ENCODE measurements at regions not wholly inside any gene's neighbourhood (a gene's known extent, or its start where the extent isn't known, plus 50 kb on each side); places are given as distances from the start of the nearest gene placed in this dataset.

DNA sequence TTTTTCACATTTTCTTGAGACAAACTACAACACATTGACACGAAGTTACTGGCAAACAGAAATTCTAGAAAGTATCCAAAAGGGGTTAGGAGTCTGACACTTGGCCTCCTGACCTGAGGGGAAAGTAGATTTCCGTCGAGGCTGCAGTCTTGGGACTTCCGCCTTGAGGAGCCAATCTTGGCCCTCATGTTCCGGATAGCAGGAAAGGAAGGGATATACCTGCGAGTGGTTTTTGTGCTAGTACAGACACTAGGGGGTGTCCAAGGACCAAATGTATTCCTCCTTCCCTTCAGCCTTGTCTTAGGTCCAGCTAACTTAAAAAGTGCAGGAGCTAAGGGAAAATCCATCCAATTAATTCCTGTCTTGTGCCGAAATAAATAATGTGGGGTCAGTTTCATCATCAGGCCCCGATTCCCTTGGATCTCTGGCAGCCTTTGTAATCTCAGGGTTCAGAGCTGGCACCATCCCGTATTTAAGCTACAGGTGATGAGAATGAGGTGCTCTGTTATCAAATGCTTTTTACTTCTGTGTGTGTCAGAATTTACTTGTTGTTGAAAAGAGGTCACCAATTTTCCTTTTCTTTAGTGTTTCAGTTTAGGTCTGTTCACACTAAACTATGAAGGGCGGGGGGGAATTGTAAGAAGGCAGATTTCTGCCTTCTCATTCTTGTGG lies 330.2 kb upstream of the FANCL start:
- intact Hi-C loops (cut with micrococcal nuclease) = no loop called here
- no peak for DNase-seq
- ATAC-seq = peak; percentile 48

DNA sequence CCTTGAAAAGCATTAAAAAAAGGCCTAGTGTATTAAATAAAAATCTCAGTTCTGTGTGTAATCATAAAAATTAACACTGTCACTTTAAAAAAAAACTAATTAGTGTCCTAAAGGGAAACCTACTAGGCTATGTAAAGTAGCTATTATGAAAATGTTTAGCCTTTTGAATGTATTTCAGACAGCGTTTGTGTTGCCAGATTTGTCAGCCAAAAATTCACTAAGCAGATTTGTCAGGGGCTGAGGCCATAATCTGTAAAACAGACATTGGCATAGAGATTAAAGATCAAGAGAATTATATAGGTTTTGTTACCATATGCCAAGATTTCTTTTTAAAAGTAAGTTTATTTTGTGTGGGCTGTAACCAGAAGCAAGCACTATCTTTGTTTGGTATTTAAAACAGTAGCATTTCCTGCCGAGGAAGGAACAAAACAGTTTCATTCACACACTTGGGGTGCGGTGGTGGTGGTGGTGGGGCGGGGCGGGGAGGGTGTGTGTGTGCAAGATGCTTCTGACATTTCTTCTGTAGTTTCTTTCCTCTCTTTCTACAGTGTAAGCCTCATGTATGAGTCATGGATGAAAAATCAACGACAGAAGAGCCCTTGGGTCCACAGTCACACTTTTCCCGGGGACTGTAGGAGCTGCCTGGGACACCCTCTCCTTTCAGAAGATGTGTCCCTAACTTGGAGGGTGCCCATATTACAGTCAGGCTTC lies 328.5 kb upstream of the FANCL start:
- no peak for DNase-seq

DNA sequence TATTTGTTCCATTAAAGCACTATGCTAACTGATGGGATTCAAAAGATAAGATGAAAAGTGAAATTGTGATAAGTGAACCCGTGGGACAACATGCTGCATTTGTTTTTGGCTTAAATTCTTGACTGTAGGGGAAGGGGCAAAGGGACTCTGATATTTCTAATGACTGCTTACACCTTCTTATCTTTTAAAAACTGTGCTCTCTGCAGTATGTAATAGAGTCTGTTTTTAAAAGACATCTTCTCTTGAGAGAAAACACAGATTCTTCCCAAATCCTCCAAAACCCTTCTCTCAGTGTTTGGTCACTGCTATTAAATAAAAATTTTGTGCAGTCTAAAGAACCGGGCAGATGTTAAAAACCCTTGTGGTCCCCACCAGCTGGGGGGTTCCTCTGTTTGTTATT lies 327.8 kb upstream of the FANCL start:
- intact Hi-C loops (cut with micrococcal nuclease) = no loop called here
- DNase-seq (no peak), ATAC-seq (no peak)

More for the DNA sequence above, 328.5 kb upstream of the FANCL start:
- intact Hi-C loops (cut with micrococcal nuclease) = no loop called here
- no peak for ATAC-seq

DNA sequence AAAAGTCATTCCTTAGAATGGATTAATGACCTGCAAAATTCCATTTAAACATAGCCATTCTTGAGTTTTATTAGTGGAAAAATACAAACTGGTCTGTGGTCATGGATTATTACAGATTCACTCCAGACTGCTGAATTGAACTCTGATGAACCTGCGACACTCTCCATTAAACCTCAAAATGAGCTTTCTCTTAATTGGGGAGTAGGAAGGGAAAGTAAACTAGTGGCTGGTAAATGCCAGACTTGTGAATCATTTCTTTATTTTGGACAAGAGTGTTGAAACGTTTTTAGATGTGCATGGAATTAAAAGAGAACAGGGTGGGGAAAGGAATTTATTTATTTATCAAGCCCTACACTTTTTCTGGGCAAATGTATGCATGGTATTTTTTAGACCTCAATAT lies 321.2 kb upstream of the FANCL start:
- intact Hi-C loops (cut with micrococcal nuclease) = no loop called here
- ATAC-seq (no peak), DNase-seq (no peak)

DNA sequence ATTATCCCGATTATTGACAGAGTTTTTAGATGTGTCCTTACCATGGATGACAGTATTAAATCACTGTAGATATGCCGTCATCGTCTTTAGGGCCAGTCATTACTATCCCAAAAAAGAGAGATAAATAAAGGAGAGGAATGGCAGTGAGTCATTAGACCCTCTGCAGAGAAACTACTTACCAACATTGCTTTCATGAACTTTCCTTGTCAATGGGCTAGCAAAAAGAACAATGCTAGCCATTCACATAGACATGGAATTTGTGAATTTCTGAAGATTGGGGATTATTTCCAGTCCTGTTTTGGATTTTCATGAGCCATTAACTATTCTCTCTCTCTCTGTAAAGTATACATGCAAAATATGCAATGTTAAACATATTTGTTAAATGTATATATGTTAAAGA lies 319.4 kb upstream of the FANCL start:
- intact Hi-C loops (cut with micrococcal nuclease) = no loop called here
- DNase-seq = no peak
- no peak for ATAC-seq

DNA sequence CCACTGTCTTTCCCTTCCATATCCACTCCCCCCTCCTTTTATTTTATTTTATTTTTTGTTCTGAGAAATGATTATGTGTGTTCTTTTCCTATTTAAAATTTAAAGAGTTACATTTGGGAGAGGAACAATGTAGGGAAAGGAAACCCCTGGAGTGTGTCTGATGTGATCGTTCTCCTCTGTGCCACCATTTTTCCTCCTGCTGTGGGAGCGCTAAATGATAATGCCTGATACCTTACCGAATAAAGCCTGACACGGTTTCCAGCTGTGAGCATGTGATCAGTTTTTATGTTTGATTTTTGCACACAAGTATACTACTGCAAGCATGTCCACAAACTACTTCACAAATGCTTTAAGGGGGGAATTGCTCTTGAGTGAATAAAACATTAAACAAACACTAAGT lies 317.8 kb upstream of the FANCL start:
- intact Hi-C loops (cut with micrococcal nuclease) = no loop called here
- DNase-seq (no peak), ATAC-seq (no peak)

DNA sequence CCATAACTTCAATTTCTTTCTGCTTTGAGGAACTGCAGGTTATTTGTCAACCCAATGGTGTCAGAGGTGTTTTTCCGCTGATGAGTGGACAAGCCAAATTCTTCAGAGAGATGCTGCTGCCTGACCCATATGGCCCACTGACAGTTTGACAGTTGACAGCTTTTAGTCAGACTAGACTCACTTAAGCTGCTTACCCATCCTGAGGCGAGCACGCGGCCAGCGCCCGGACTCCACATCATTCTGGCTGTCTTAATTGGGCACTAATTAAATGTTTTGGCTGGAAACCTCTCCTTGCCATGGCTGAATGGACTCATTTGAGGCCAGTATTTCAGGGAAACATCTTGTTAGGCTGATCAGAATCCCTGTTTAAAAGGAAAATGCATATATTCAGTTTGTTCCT lies 316.1 kb upstream of the FANCL start:
- DNase-seq = no peak
- ATAC-seq = no peak
- intact Hi-C loops (cut with micrococcal nuclease) = no loop called here

DNA sequence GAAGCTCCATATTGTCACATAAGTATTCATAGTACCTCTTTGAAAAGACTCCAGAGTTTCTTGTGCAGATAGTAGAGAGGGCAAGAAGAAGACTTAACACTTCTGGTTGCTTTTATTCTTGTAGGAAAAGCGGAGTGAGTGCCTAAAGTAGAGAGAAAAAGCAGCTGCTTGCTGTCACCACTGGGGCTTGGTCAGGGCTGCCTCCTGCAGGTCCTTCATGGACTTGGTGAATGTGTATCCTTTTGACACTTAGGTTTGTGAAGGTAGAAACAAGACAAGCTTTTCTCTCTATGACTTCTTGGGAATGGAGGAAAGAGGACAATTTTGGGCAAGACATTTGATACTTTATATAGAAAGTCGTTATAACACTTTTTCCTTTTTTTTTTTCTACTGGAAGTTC lies 312.8 kb upstream of the FANCL start:
- DNase-seq = no peak
- no peak for ATAC-seq
- intact Hi-C loops (cut with micrococcal nuclease) = no loop called here

DNA sequence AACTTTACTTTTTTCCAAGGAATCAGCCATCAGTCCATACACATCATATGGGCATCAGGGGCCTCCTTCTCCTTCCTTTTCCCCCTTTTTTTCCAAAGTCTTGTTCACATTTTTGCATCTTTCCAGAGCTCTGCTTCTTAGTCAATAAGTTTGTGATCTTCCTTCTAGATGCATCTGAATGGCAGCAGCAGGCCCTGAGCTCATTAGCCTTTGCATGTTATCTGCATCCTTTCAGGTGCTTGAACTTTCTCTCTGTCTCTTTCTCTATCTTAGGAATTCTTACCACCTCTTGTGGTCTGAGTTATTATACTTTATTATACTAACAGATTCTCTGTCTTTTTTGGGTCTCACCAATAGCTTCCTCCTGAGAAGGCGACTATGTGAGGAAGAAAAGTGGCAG lies 312.4 kb upstream of the FANCL start:
- no peak for ATAC-seq
- intact Hi-C loops (cut with micrococcal nuclease) = no loop called here
- no peak for DNase-seq

DNA sequence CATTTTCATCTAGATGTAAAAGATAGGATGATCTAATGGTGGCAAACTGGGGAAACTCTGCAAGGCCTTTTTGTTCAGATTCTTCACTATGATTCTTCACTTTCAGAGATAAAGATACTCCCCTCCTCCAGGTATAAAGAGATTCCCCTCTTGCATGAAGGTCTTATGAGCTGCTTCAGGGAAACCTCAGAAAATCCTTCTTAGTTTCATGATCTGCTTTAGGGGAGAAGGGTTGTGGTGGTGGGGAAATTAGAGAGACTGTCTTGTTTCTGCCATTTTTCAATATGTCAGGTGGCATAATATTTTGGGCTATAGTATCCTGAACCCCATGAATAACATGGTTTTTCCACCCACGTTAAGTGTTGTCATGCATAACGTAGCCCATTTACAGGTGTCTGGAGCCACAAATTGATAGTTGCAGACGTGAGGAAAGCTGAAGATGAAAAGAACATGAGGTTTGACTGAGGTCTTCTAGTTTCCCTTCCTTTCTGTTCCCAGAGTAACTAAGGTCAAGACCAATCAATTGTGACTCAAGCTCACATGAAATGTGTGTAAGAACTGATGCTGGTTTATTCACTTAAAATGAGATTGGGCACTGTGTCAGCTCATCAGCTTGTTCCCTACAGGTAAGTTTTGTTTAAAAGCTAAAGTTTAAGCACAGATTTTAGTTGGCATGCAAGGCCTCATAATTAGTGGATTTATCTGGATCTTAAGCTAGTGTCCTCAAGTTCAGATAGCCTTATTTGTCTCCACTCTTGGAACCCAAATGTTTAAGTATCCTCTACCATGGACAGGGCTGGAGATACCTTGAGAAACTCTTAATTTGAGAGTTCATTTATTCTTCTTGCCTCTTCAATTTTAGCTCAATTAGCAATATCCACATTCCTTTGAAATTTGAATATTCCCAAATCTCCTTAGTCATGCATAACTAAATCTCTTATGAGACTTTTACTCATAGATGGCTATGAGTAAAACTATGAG lies 304.5 kb upstream of the FANCL start:
- ATAC-seq (no peak), DNase-seq (no peak)
- intact Hi-C loops (cut with micrococcal nuclease) = no loop called here

DNA sequence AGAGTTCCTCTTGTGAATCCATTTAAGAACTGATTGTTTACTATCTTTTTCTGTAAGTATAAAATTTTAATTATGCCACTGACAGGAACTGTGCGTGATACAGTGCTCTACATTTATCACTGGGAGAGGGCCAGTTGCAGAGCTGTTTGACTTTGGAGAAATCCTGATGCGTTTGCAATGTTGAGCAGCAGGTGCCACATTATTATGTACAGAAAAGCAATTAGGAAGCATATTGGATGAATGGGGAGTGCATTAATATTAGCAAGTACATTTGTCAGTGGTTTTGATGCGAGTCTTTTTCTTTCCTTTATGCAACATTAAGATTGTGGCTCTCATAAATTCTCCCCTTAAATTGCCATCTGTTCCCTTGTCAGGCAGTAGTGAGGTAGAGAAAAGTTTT lies 302.3 kb upstream of the FANCL start:
- no peak for DNase-seq

DNA sequence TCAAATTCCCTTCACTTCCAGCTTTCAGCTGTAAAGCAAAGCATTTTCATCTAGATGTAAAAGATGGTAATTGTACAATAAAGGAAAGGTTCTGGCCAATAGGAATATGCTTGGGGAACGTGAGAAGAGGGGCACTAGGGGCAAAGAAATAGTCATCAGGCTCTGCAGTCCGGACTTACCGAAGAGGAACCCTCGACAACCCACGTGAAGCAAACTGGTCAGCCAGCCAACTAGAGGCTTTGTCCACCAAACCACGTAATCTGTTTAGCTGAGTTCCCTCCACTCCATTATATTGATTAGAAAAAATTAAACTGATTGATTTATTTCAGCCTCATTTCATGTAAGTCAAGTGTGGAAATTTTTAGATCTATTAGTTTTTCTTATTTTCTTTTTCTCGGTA lies 300.4 kb upstream of the FANCL start:
- ATAC-seq (no peak), DNase-seq (no peak)
- intact Hi-C loops (cut with micrococcal nuclease) = no loop called here

More for the DNA sequence above, 302.3 kb upstream of the FANCL start:
- no peak for ATAC-seq
- intact Hi-C loops (cut with micrococcal nuclease) = no loop called here

DNA sequence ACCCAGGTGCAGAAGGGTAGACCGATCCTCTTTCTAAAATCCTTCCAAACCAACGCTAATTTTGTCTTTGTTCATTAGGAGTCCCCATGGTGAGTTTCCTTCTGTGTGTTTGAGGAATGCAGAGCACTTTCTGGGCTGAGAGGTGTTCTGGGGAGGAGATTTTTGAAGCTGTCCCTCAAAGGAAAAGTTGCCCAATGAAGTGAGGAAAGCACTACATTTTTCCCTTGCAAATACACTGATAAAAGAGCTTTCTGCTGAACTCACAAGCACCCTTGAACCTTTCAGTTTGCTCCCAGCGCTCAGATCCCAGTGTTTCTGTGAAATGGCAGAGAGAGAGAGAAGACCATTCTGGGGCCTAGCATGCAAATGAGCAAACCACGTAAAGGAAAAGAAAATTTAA lies 299.6 kb upstream of the FANCL start:
- ATAC-seq = no peak
- DNase-seq = no peak
- intact Hi-C loops (cut with micrococcal nuclease) = no loop called here

DNA sequence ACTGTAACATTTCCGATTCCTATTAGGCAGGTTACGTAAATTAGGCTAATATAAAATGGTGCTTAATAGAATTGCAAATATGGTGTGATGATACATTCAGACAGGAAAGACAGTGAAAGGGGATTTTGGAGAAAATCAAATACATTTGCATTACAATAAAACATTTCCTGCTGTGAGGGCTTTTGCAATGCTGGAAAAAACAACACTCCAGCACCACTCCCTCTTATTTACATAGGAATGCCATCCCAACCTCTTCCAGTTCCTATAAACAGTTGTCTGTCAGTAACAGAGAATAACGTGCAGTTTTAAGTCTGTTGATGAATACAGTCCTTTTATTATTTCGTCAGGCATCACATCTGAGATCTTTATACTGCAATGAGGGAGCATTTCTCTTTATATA lies 298.8 kb upstream of the FANCL start:
- ATAC-seq (no peak), DNase-seq (no peak)
- intact Hi-C loops (cut with micrococcal nuclease) = no loop called here

DNA sequence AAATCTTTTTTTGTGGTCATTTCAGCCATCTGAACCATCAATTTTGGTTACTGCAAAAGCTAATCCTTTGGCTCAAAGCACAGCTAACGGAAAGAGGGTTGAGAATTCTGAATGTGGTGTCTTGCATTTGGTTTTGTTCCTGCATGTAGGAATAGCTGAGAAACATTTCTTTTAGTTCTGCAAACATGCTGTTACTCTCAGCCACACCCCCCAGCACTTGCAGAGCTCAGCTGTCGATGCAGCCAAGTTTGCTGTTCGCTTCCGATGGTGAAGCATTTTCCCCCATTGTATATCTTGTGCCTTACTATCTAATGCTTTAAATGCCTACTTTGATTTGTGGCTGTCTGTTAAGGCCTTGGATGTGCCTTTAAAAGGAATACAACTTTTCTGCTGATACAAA lies 294.9 kb upstream of the FANCL start:
- DNase-seq = no peak
- intact Hi-C loops (cut with micrococcal nuclease) = no loop called here

DNA sequence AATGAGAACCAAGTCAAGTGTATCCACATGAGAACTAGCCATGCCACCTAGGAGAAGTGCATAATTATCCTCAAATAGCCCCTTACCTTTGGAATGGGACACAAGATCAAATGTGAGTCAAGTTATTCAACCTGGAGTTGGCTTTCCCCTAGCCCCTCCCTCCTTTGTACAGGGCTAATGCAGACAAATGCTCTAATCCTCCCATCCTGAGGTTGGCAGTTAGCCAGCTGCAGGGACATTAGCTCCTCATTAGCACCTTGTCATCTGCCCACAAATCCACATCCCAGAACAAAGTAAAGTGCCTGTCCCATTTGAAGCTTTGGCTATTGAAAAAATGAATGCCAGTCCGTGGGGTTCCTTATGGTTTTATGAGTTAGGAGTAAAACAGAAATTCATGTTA lies 294.1 kb upstream of the FANCL start:
- ATAC-seq (no peak), DNase-seq (no peak)
- intact Hi-C loops (cut with micrococcal nuclease) = no loop called here

More for the DNA sequence above, 294.9 kb upstream of the FANCL start:
- no peak for ATAC-seq

DNA sequence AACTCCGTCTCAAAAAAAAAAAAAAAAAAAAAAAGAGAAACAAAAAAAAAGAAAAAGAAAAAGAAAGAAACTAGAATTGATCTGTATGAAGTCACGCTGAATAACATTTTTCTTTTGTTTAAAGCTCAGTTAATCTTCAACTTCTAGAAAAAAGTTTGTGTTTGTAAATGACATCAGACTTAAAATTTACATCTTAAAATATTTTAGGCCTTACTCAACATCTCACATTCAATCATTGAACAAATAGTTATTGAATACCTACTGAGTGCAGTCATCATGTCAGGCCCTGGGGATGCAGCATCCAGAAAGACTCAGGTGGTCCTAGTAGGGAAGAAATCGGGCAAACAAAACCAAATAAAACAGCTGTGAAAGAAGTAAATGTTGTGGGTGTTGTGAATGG lies 292.3 kb upstream of the FANCL start:
- intact Hi-C loops (cut with micrococcal nuclease) = no loop called here
- ATAC-seq (no peak), DNase-seq (no peak)

DNA sequence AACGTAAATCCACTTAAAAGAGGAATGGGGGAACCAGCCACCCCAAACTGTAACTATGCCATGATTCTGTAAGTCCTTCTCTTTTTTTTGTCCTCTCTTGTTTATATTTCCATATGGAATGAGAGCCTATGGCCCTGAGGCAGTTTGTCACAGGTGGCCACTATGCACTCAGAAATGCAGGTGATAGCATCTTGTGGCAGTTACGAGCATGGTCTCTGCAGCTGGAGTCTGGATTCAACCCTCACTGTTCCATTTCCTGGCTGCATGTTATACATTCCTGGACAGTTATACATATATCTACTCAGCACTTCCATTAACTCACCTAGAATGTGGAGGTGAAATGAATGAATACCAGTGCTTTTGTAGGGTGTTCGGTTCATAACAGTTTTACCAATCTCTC lies 291.5 kb upstream of the FANCL start:
- no peak for DNase-seq

DNA sequence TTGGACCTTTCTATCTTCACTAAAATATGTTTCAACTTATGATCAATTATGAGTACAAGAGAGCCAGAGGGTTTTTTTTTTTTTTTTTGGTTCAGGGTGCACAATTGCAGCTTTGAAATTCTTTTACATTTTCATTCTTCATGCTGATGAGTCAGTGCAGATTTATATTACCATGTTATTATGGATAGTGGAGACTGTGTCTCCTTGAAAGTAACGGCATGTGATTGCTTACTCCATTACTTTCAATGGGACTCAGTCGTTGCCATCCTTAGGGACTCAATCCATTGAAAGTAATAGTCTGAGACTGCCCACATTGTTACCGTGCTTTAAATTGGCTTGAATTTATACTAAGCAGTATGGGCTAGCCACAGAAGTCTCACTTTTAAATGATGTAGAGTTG lies 286.5 kb upstream of the FANCL start:
- DNase-seq = no peak
- intact Hi-C loops (cut with micrococcal nuclease) = no loop called here
- no peak for ATAC-seq

More for the DNA sequence above, 291.5 kb upstream of the FANCL start:
- intact Hi-C loops (cut with micrococcal nuclease) = no loop called here
- ATAC-seq = no peak
